ENCODE measurements at regions not wholly inside any gene's neighbourhood (a gene's known extent, or its start where the extent isn't known, plus 50 kb on each side); places are given as distances from the start of the nearest gene placed in this dataset.

- H3K4me3 ChIP-seq (replicated peaks; ENCODE audit: low read depth, low read length), result no peak overlapping the region
- TF ChIP-seq CTCF (IDR thresholded peaks at IDR 0.05; ENCODE audit: low read depth, low read length, missing control alignments), result no peak
- no peak for DNase-seq (ENCODE audit: extremely low read depth, low read depth)
These were observed 51.2 kb upstream of the ABCC4 start for GRCh38 chr13:95352486-95352885.

GRCh38 chr13:95354156-95354555 is 52.9 kb upstream of the ABCC4 start:
- DNase-seq (ENCODE audit: extremely low read depth, low read depth), result no peak
- no peak overlapping the region for H3K4me3 ChIP-seq (replicated peaks; ENCODE audit: low read depth, low read length)
- TF ChIP-seq CTCF (IDR thresholded peaks at IDR 0.05; ENCODE audit: low read depth, low read length, missing control alignments), result no peak

- no peak for DNase-seq (ENCODE audit: extremely low read depth, low read depth)
- H3K4me3 ChIP-seq (replicated peaks; ENCODE audit: low read depth, low read length), result no peak overlapping the region
- TF ChIP-seq CTCF (IDR thresholded peaks at IDR 0.05; ENCODE audit: low read depth, low read length, missing control alignments), result no peak
These were observed 53.6 kb upstream of the ABCC4 start for GRCh38 chr13:95354680-95355487.

GRCh38 chr13:95355494-95355893 is 54.2 kb upstream of the ABCC4 start:
- no peak overlapping the region for H3K4me3 ChIP-seq (replicated peaks; ENCODE audit: low read depth, low read length)
- no peak for TF ChIP-seq CTCF (IDR thresholded peaks at IDR 0.05; ENCODE audit: low read depth, low read length, missing control alignments)
- no peak for DNase-seq (ENCODE audit: extremely low read depth, low read depth)

- no peak for DNase-seq (ENCODE audit: extremely low read depth, low read depth)
- no peak for TF ChIP-seq CTCF (IDR thresholded peaks at IDR 0.05; ENCODE audit: low read depth, low read length, missing control alignments)
- H3K4me3 ChIP-seq (replicated peaks; ENCODE audit: low read depth, low read length), result no peak overlapping the region
These were observed 55.7 kb upstream of the ABCC4 start for GRCh38 chr13:95356916-95357315.

GRCh38 chr13:95357875-95358274 is 56.6 kb upstream of the ABCC4 start:
- no peak for TF ChIP-seq CTCF (IDR thresholded peaks at IDR 0.05; ENCODE audit: low read depth, low read length, missing control alignments)
- DNase-seq (ENCODE audit: extremely low read depth, low read depth), result no peak
- H3K4me3 ChIP-seq (replicated peaks; ENCODE audit: low read depth, low read length), result no peak overlapping the region

- TF ChIP-seq CTCF (IDR thresholded peaks at IDR 0.05; ENCODE audit: low read depth, low read length, missing control alignments), result no peak
- no peak for DNase-seq (ENCODE audit: extremely low read depth, low read depth)
These were observed 58.8 kb upstream of the ABCC4 start for GRCh38 chr13:95360052-95360451.

More at GRCh38 chr13:95360052-95360451, 58.8 kb upstream of the ABCC4 start:
- H3K4me3 ChIP-seq (replicated peaks; ENCODE audit: low read depth, low read length), result no peak overlapping the region

All from HFF-Myc (cell line).